ENCODE measurements at regions not wholly inside any gene's neighbourhood (a gene's known extent, or its start where the extent isn't known, plus 50 kb on each side); places are given as distances from the start of the nearest gene placed in this dataset.
"Not testable (repeated sequence)": the region's sequence is repeated elsewhere in the genome, so short reads cannot be mapped to it uniquely, and the experiment has no call there.

DNA sequence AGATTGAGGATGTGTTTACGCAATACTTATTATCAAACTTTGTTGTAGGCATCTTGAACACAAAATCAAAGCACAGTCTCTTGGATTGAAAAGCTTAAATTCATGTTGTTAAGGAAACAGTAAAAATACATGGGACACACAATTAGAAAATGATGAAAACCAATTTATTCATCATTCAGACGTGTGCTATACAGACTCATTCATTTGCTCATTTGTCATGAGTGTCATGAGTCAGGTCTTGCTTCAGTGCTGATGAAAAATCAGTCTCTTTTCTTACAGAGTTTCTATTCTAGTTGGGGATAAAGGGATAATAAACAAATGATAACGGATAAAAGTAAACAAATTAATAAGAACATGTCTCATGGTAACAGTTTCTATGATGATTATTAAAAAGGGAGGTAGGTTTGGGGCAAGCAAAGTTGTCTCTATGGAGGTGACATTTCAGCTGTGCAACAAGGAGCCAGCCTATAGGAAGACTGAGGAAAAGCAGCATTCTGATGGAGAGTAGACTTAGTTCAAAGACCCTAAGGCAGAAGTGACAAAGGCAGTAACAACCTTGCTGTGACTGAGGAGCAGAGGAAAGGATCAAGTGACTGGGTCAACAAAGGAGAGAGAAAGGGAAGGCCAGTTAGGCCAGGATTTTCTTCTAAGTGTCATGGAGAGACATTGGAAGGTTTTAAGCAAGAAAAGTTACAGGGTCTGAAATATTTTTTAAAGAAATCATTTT, 224.0 kb upstream of the HHIP start:
- Histone ChIP-seq H3K79me2 (ENCODE audit: insufficient read depth, low read length) (no peaks in the 10 kb centered on the region), H3K4me1 (ENCODE audit: insufficient read depth, low read length) (no peaks in the 10 kb centered on the region), H3K27ac (ENCODE audit: extremely low read length, insufficient read depth, low read length) (no peak overlapping the region), H3K4me3 (replicated peaks in 1 of 3; ENCODE audit: insufficient read depth in 1 of 3, low read depth in 2 of 3, low read length in 3 of 3) (no peak overlapping the region), H4K20me1 (ENCODE audit: insufficient read depth, low read length) (no peaks in the 10 kb centered on the region), H3K27me3 (ENCODE audit: control insufficient read depth in 1 of 2, insufficient read depth in 2 of 2, low read length in 2 of 2) (no peaks in the 10 kb centered on the region), H2AFZ (ENCODE audit: low read length) (no peak overlapping the region), H3K9me3 (ENCODE audit: low read length) (no peaks in the 10 kb centered on the region), H3K9ac (ENCODE audit: insufficient read depth, low read depth, low read length) (no peak overlapping the region), H3K4me2 (ENCODE audit: low read depth, low read length) (no peak overlapping the region), H3K36me3 (replicated peaks in 1 of 2; ENCODE audit: control insufficient read depth in 1 of 2, insufficient read depth in 2 of 2, low read length in 2 of 2) (no peaks in the 10 kb centered on the region)
- no peak for DNase-seq (ENCODE audit: low spot score)
- no peak for ATAC-seq
- BruUV-seq (replicated peaks): no TSS peak
- in situ Hi-C loops (cut with HindIII; ENCODE audit: extremely low pct_ligation_motif_present, low pct_unique_long_range_greater_than_20kb) (no loop called here), intact Hi-C loops (cut with micrococcal nuclease; ENCODE audit: unreplicated experiment) (no loop called here)
- no peak for FAIRE-seq
- CTCF ChIA-PET (ENCODE audit: low intra/inter-chr PET ratio, low total read pairs): no interaction called here
- no peak for TF ChIP-seq ZNF597 (CRISPR knock-in tag; IDR thresholded peaks at IDR 0.05)
- TF ChIP-seq, protein P1, sequence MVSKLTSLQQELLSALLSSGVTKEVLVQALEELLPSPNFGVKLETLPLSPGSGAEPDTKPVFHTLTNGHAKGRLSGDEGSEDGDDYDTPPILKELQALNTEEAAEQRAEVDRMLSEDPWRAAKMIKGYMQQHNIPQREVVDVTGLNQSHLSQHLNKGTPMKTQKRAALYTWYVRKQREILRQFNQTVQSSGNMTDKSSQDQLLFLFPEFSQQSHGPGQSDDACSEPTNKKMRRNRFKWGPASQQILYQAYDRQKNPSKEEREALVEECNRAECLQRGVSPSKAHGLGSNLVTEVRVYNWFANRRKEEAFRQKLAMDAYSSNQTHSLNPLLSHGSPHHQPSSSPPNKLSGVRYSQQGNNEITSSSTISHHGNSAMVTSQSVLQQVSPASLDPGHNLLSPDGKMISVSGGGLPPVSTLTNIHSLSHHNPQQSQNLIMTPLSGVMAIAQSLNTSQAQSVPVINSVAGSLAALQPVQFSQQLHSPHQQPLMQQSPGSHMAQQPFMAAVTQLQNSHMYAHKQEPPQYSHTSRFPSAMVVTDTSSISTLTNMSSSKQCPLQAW (CRISPR knock-in tag; IDR thresholded peaks at IDR 0.05): no peak
- no peak for TF ChIP-seq ONECUT2 (CRISPR knock-in tag; IDR thresholded peaks at IDR 0.05)
- TF ChIP-seq CBX1 (IDR thresholded peaks at IDR 0.05; ENCODE audit: low read depth): no peak
- POLR2A ChIA-PET: no interaction called here
- WGBS (ENCODE audit: low lambda C conversion rate): 19% methylated on average over 3 of the region's 3 CpGs

- no peaks in the 10 kb centered on the region for H3K9me3 ChIP-seq (ENCODE audit: low read length)
- DNase-seq (ENCODE audit: low spot score) (no peak), ATAC-seq (no peak), FAIRE-seq (no peak)
- H3K27ac ChIP-seq (ENCODE audit: extremely low read length, insufficient read depth, low read length): no peak overlapping the region
- H3K4me1 ChIP-seq (ENCODE audit: insufficient read depth, low read length): no peaks in the 10 kb centered on the region
- TF ChIP-seq ZNF547 (CRISPR knock-in tag; IDR thresholded peaks at IDR 0.05): no peak
- POLR2A ChIA-PET: no interaction called here
- in situ Hi-C loops (cut with HindIII; ENCODE audit: extremely low pct_ligation_motif_present, low pct_unique_long_range_greater_than_20kb) (no loop called here), intact Hi-C loops (cut with micrococcal nuclease; ENCODE audit: unreplicated experiment) (no loop called here)
- no peak overlapping the region for H2AFZ ChIP-seq (ENCODE audit: low read length)
- no peak overlapping the region for H3K4me2 ChIP-seq (ENCODE audit: low read depth, low read length)
- H3K79me2 ChIP-seq (ENCODE audit: insufficient read depth, low read length): no peaks in the 10 kb centered on the region
- CTCF ChIA-PET (ENCODE audit: low intra/inter-chr PET ratio, low total read pairs): no interaction called here
- H3K9ac ChIP-seq (ENCODE audit: insufficient read depth, low read depth, low read length): no peak overlapping the region
- BruUV-seq (replicated peaks): no TSS peak
- no peaks in the 10 kb centered on the region for H4K20me1 ChIP-seq (ENCODE audit: insufficient read depth, low read length)
- H3K4me3 ChIP-seq (replicated peaks in 1 of 3; ENCODE audit: insufficient read depth in 1 of 3, low read depth in 2 of 3, low read length in 3 of 3): no peak overlapping the region
- H3K27me3 ChIP-seq (ENCODE audit: control insufficient read depth in 1 of 2, insufficient read depth in 2 of 2, low read length in 2 of 2): no peaks in the 10 kb centered on the region
- no peaks in the 10 kb centered on the region for H3K36me3 ChIP-seq (replicated peaks in 1 of 2; ENCODE audit: control insufficient read depth in 1 of 2, insufficient read depth in 2 of 2, low read length in 2 of 2)
Observed at GRCh38 chr4:144423930-144424329, 222.0 kb upstream of the HHIP start.

DNA sequence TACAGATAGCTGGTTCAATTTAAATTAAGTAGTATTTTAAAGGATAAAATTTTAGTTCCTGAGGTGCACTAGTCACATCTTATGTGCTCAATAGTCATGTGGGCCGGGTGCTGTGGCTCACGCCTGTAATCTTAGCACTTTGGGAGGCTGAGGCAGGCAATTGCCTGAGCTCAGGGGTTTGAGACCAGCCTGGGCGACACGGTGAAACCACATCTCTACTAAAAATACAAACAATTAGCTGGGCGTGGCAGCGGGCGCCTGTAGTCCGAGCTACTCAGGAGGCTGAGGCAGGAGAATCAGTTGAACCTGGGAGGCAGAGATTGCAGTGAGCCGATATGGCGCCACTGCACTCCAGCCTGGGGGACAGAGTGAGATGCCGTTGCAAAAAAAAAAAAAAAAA, 219.9 kb upstream of the HHIP start:
- POLR2A ChIA-PET; FAIRE-seq; H4K20me1 ChIP-seq (ENCODE audit: insufficient read depth, low read length); H3K9me3 ChIP-seq (ENCODE audit: low read length); CTCF ChIA-PET (ENCODE audit: low intra/inter-chr PET ratio, low total read pairs); DNase-seq (ENCODE audit: low spot score); H3K27me3 ChIP-seq (ENCODE audit: control insufficient read depth in 1 of 2, insufficient read depth in 2 of 2, low read length in 2 of 2); intact Hi-C loops (cut with micrococcal nuclease; ENCODE audit: unreplicated experiment); H3K4me2 ChIP-seq (ENCODE audit: low read depth, low read length); H3K4me1 ChIP-seq (ENCODE audit: insufficient read depth, low read length); H3K4me3 ChIP-seq (replicated peaks in 1 of 3; ENCODE audit: insufficient read depth in 1 of 3, low read depth in 2 of 3, low read length in 3 of 3); BruUV-seq (replicated peaks); ATAC-seq; H2AFZ ChIP-seq (ENCODE audit: low read length); H3K36me3 ChIP-seq (replicated peaks in 1 of 2; ENCODE audit: control insufficient read depth in 1 of 2, insufficient read depth in 2 of 2, low read length in 2 of 2); H3K79me2 ChIP-seq (ENCODE audit: insufficient read depth, low read length); in situ Hi-C loops (cut with HindIII; ENCODE audit: extremely low pct_ligation_motif_present, low pct_unique_long_range_greater_than_20kb); H3K27ac ChIP-seq (ENCODE audit: extremely low read length, insufficient read depth, low read length); H3K9ac ChIP-seq (ENCODE audit: insufficient read depth, low read depth, low read length): not testable (repeated sequence)
- WGBS (ENCODE audit: low lambda C conversion rate): 24% methylated on average over 11 of the region's 11 CpGs
